ENCODE measurements at regions not wholly inside any gene's neighbourhood (a gene's known extent, or its start where the extent isn't known, plus 50 kb on each side); places are given as distances from the start of the nearest gene placed in this dataset.

DNA sequence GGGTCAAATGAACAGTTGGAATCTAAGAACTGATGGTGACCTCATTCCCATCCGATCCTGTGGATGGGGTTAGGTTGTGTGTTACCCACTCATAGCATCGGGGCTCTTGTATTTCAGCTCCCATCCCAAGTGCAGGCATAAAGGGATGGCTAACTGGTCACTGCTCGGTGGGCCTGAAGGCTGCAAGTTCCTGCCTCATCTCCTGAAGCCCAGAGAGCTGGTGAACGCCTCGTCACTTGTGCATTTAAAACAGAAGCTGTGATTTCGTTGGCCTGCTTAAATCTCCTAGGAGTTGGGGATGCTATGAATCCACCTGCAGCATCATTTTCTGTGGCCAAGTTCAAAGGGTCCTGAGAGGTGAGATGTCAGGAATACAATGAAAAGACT lies 477.0 kb downstream of the TBC1D22A start:
- no peak for DNase-seq

DNA sequence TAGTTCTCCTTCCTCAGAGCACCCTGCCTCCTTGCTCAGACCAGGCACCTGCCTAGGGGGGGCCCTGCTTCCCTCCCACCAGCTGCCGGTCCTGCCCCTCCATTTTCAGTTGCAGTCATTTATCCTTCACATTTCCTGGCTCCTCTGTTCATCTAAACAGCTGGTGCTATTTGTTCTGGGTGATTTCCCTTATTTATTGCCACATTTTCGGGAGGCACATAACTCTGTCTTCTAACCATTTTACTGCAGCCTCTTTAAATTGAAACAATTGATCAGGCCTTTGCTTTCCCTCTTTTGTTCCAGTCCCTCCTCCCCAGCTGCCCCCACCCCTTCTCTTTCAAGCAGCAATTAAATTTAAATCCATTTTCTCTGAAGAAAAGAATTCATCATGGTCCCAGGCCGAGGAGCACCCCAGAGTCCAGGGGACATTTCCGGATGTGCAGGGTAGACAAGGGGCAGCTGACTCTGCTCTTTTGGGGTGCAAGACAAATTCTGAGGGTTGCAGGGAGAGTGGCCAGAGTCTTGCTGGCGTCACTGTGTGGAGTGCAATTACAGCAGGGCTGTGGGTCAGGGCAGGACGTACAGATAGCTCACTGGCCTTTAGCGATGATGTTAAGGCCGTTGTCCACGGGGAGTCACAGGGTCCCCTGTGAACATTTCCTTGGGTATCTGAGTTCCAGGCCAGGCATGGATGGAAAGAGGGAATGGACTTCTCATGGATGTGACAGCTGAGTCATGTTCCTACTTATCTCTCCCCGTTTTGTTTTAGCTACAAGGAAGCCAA lies 476.4 kb downstream of the TBC1D22A start:
- DNase-seq, result no peak

DNA sequence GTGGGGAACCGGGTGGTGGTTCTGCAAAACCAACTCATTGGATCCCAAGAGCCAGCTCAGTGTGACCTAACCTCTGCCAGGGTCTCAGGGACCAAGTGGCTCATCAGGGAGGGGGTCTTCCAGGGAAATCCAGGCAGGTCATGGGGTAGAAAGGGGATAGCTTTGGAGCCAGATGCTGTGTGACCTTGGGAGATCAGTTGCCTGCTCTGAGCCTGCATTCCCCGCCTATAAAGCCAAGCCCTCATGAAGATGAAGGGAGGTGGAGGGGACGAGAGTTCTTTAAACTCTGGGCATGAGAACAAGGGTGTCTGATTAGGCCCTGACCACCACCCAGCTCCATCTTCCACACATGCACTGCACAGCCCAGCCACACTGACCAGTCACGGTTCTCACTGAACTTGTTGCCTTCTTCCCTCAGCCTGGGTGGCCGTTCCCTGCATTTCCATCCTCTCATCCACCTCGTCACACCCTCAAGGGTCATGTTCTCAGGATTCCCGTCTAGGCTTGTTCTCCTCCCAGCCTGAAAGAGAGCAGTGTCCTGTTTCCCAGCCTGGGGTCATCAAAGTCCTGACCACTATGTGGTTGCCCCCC lies 475.5 kb downstream of the TBC1D22A start:
- DNase-seq, result no peak

DNA sequence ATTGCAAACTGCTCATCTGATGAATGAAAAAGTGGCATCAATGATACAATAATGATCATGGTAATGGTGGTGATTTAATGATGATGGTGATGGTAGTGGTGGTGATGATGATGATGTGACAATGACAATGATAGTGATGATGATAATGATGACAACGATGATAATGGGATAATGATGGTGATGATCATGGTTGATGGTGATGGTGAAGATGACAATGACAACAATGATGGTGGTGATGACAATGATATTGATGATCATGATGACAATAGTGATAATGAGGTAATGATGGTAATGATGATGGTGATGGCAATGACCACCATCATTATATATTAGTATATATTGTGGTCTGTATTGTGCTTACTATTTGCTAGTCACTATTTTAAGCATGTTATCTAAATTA lies 474.3 kb downstream of the TBC1D22A start:
- DNase-seq, result no peak

DNA sequence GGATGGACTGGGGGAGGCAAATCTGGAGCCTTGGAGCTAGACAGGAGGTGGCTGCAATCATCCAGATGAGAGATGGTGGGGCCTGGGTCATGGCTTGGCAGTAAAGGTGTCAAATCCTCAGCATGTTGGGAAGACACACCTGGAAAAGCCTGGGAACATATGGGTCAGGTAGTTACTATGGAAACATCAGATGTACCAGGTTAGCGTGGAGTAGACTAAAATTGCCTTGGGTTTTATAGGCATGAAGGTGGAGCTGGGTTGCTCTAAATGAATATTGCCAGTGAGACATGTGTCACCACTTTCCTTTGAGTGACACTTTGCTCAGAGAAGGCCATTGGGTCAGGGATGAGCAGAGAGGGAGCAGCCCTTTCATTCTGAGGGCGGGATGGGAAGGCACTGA lies 473.7 kb downstream of the TBC1D22A start:
- DNase-seq, result no peak

DNA sequence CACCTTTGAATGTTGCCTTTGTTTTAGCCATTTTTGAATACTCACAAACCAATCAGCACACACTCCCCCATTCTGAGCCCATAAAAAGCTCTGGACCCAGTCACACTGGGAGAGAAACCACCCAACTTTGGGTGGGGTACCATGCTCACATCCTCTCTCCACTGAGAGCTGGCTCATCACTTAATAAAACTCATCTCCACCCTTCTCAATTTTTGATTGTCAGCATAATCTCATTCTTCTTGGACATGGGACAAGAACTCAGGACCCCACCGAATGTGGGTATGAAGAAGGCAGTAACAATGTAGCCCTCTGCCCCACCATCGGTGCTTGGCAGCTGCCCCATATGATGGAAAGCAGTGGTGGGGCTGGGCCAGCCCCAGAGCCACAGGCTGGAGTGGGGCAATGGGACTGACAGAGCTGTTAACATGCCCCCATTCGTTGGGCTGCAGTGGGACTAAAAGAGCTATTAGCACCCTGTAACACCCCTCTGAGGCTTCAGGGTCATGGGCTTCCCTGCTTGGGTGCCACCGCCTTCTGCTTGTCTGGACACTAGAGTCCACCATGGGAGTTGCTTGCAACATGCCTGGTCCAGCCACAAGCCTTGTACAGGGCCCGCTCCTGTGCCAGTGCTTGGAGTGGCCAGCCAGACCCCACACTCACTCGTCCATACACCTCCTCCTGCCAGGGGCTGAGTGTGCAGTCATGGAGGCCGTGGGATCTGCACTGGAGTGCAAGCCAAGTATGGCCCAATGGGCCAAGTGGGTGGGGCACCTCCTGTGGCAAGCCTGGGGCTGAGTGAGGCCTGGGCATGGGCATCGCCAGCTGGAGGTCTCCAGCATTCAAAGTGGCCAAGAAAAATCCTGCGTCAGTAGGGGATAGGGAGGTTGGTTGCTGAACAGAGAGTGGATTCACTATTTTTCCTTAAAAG lies 471.1 kb downstream of the TBC1D22A start:
- DNase-seq, result no peak

DNA sequence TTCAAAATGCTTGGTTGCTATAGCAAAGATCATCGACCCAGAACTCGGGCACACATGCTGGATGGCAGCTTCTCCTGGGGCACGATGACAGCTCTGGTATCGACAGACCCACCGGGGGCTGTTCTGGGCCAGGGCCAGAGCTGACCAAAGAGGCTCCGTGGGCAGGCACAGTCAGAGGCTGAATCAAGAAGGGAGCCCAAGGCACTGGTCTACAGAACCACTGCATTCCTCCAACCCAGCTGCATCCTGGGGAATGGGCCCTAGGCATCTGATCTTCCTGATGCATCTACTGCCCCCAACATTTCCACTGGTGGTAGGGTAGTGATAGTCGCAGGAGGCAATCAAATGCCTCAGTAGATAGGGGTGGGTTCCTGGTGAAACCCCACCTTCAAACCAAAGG lies 470.3 kb downstream of the TBC1D22A start:
- no peak for DNase-seq

DNA sequence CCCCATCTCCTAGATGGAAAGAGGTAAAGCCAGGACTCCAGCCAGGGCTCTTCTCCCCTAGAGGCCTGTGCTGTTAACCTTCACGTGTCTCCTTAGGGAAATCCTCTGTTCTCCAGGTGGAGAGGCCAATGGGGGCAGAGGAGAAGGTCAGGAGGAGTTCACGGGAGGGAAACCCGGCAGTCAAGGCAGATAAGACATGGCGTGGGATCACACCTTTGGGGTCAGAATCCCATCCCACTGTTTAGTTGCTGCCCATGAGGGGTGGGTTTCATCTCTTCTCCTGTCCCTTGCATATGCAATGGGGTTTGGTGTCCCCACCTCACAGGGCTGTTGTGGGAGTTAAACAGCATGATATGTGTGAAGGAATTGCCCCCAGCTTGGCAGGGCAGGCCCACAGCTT lies 469.7 kb downstream of the TBC1D22A start:
- DNase-seq, result no peak

DNA sequence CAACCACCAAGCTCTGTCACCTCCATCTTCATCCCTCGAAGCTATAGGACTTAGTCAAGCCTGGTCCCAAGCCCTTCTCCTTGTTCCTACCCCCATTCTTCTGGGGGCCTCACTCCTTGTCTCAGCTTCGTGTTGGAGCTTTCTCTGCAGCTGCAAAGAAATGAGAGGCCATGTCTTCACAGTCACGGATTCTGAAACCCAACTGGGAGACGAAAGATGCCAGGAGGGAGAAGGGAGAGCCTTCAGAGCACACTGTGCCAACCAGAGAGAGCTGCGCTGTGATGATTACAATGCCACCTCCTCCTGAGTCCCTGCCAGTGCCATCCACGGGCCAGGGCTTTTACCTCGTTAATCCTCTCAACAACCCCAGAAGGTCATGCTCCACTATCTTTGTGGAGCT lies 469.3 kb downstream of the TBC1D22A start:
- no peak for DNase-seq

DNA sequence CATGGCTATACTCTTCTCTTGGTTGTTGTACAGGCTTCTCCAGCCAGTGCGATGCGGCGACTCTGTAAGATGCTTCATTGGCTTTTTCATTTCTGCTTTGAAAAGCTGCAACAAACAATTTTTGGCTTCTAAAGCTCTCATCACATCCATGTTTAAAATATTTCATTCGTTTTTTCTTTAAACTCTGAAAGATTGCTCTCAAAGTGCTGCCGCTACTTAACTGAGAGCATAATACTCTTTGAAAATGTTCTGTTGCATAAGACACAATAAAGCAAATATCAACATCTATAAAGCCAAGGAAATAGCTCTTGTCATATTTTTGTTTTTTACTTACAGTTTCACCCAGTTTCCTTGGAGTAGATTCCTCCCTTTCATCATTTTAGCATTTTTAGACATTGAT lies 468.3 kb downstream of the TBC1D22A start:
- no peak for DNase-seq

DNA sequence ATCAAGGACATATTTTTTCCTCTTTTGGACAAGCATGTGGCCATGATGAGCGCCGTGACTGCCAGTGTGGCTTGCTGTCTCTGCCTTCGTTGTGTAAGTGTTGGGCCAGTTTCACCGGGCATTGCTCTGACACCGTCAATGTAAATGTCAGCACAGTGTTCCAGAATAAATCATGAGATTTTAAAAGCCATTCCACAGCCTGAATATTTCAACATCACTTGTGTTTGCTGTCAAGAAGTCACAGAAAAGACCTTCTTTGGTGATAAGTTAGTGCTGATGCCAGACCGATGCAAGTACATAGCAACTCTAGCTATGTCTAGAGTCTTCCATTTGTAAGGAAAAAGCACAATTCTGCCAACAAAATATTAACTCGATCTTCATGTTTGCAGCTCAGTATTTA lies 467.8 kb downstream of the TBC1D22A start:
- DNase-seq, result no peak

DNA sequence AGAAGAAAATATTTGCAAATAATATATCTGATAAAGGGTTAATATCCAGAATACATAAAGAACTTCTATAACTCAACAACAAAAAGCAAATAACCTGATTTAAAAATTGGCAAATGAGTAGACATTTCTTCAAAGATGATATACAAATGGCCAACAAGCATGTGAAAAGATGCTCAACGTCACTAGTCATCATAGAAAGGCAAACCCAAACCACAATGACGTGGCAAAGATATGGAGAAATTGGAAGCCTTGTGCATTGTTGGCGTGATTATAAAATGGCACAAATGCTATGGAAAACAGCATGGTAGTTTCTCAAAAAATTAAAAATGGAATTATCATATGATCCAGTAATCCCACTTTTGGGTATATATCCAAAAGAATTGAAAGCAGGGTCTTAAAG lies 466.3 kb downstream of the TBC1D22A start:
- no peak for DNase-seq

DNA sequence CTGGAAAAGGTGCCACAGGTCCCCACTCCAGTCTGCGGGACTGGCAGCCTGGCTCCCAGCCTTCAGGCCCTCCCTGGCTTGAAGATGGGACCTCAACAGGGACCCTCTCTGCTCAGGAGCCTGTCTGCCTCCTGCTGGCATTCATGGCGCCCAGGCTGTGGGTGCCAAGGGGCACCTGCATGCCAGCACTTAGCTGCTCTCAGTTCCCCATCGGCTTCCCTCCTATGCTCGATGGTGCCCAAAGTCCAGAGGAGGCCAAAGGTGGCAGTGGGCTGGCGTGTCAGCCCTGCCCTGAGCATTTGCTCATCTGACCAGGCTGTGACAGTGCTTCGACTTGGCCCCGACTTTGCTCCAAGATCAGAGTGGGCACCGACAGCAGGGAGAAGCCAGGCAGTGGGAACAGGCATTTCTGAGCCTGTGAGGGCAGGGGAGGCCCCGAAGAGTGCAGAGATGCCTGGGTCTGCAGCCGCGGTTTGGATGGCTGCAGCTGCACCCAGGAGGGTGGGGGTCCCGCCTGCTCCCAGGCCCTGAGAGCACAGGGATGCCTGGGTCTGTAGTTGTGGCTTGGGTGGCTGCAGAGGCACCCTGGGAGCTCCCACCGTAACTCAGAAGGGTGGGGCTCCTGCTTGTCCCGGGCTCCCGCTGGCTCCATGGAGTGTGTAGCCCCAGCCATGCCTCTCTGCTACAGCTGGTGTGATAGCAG lies 463.6 kb downstream of the TBC1D22A start:
- no peak for DNase-seq

DNA sequence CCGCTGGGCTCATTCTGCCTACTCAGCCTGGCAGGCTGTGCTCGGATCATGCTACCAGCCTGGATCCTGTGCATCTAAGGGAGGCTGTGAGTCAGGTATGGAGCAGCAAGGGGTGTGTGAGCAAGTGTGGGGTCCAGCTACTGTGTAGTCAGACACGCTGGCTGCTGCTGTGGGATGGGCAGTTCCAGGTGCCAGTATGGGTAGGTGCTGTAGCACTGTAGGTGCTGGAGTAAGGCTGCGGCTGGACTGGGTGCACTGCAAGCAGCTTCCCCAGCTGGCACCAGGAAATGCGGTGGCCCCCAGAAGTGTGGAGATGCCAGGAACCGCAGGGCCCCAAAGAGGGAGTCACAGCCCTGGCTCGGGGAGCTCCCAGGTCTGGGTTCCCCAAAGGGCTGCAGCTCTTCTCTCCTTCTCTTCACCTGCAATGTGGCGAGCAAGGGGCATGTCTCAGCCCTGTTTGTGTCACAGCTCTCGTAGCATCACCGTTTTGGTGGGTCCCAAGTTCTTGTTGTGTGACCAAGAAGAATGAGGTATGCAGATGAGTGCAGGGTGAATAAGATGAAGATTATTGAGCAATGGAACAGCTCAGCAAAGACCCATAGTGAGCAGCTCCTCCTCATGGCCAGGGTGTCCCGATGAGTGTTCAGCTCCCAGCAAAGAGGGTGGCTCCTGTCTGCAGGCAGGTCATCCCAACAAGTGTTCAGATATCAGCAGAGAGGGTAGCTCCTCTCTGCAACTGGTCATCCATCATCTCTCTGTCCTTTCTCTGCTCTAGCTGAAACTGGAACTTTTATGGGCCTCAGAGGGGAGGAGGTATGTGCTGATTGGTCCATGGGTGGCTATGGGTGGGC lies 462.9 kb downstream of the TBC1D22A start:
- no peak for DNase-seq
